GM23248 (cell line): ENCODE measurements at regions not wholly inside any gene's neighbourhood (a gene's known extent, or its start where the extent isn't known, plus 50 kb on each side); places are given as distances from the start of the nearest gene placed in this dataset.
A peak's percentile ranks its signal among the peaks of the same experiment; 100 is the strongest.

Experiments
- DNase-seq: peaks from one replicate; pipeline ENCODE4 v3.0.0-alpha.2; 2015
- H2AFZ ChIP-seq: fragments of 200-600 bp; sonication (generic); 2 replicates; pipeline ENCODE4 v1.6.1; 2016; ENCODE audit warnings: antibody characterized with exemption
- H3F3A ChIP-seq: fragments of 200-600 bp; sonication (generic); 2 replicates; pipeline ENCODE4 v1.6.1; 2016; ENCODE audit warnings: mild to moderate bottlenecking, antibody characterized with exemption, mixed run types; ENCODE audit not compliant: insufficient read depth
- H3K27ac ChIP-seq: fragments of 200-600 bp; sonication (generic); 2 replicates; pipeline ENCODE4 v1.5.1; 2016; ENCODE audit warnings: mild to moderate bottlenecking
- H3K27me3 ChIP-seq: fragments of 200-600 bp; sonication (generic); replicated peaks from 2 replicates; pipeline ENCODE4 v1.6.1; 2016; ENCODE audit warnings: mild to moderate bottlenecking; ENCODE audit not compliant: insufficient read depth
- H3K36me3 ChIP-seq: fragments of 200-600 bp; sonication (generic); 2 replicates; pipeline ENCODE4 v1.6.1; 2016; ENCODE audit warnings: low read depth, mild to moderate bottlenecking
- H3K4me1 ChIP-seq: fragments of 200-600 bp; sonication (generic); 2 replicates; pipeline ENCODE4 v1.6.1; 2016; ENCODE audit warnings: mild to moderate bottlenecking; ENCODE audit not compliant: insufficient read depth
- H3K4me2 ChIP-seq: fragments of 200-600 bp; sonication (generic); one replicate; pipeline ENCODE4 v1.6.1; 2016; ENCODE audit warnings: mild to moderate bottlenecking; ENCODE audit not compliant: unreplicated experiment
- H3K4me3 ChIP-seq: fragments of 200-600 bp; sonication (generic); 2 replicates; pipeline ENCODE4 v1.5.1; 2016; ENCODE audit warnings: mild to moderate bottlenecking
- H3K79me2 ChIP-seq: fragments of 200-600 bp; sonication (generic); 2 replicates; pipeline ENCODE4 v1.6.1; 2016; ENCODE audit warnings: mild to moderate bottlenecking; ENCODE audit not compliant: insufficient read depth
- H3K9ac ChIP-seq: fragments of 200-600 bp; sonication (generic); 2 replicates; pipeline ENCODE4 v1.6.1; 2016; ENCODE audit warnings: mild to moderate bottlenecking
- H3K9me2 ChIP-seq: fragments of 200-600 bp; sonication (generic); 2 replicates; pipeline ENCODE4 v1.6.1; 2016; ENCODE audit warnings: mixed run types, mild to moderate bottlenecking, moderate library complexity; ENCODE audit not compliant: insufficient read depth
- H3K9me3 ChIP-seq: fragments of 200-600 bp; sonication (generic); one replicate; pipeline ENCODE4 v1.6.1; 2017; ENCODE audit warnings: low read depth
- H4K20me1 ChIP-seq: fragments of 200-600 bp; sonication (generic); 2 replicates; pipeline ENCODE4 v1.6.0; 2016; ENCODE audit not compliant: insufficient read depth
- EZH2 ChIP-seq: fragments of 200-600 bp; sonication (generic); IDR thresholded peaks from 2 replicates; pipeline ENCODE4 v1.6.1; 2018; ENCODE audit warnings: antibody characterized with exemption, mild to moderate bottlenecking; ENCODE audit not compliant: insufficient read depth, poor library complexity, severe bottlenecking
- EZH2phosphoT487 ChIP-seq: fragments of 200-600 bp; sonication (generic); IDR thresholded peaks from 2 replicates; pipeline ENCODE4 v1.6.1; 2018; ENCODE audit warnings: antibody characterized with exemption, moderate library complexity, mild to moderate bottlenecking, low read depth; ENCODE audit not compliant: insufficient read depth
- WGBS, 2 experiments: methylation state at CpG; one replicate each; pipeline ENCODE4 v1.1.6; 2015 to 2017; ENCODE audit warnings: low lambda C conversion rate in 2 of 2, low coverage in 1 of 2; ENCODE audit errors: missing lambda C conversion rate in 2 of 2; 5-methylcytosine and 5-hydroxymethylcytosine counted together
- in situ Hi-C: fragments of 300-500 bp; cut with MboI; formaldehyde crosslinking; loops from 2 replicates; pipeline ENCODE4 v1.15.0; 2020

DNA sequence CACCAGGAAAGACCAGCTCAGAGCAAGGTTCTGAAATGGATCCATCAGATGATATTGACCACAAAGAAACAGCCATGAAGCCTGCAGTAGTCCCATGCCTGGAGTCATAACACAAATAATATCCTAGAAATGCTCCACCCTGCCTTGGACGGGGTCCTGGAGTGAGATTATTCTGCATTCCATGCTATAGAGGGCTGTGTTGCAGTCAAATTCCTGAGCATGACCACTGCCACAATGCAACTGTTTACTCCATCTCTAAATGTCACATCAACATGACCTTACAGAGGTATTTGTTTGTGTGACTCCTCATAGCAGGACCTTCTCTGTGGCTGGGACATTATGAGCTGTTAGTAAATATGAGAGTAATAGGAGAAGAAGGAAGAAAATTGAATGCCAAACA is 257.5 kb upstream of the TCF21 start:
- peak; percentile 62 for DNase-seq
- Histone ChIP-seq H3K4me1 (peaks cover 37% of the 10 kb centered on the region), H2AFZ (peak overlapping the region; percentile 51; the same call in 1 of the 2 replicates), H4K20me1 (no peaks in the 10 kb centered on the region), H3K4me2 (peak overlapping the region; percentile 53), H3K9me3 (no peaks in the 10 kb centered on the region), H3K9ac (no peak overlapping the region; the same call in 1 of the 2 replicates), H3K27ac (peak overlapping the region; percentile 53), H3K36me3 (no peaks in the 10 kb centered on the region), H3K9me2 (no peaks in the 10 kb centered on the region), H3K4me3 (peak overlapping the region; percentile 42; the same call in 1 of the 2 replicates), H3K27me3 (no peaks in the 10 kb centered on the region), H3F3A (peaks cover 28% of the 10 kb centered on the region), H3K79me2 (no peaks in the 10 kb centered on the region)
- WGBS, 2 experiments: 15 to 24% methylated on average over 1 of the region's 1 CpG
- in situ Hi-C loops: no loop called here
- TF ChIP-seq EZH2: no peak
- TF ChIP-seq EZH2phosphoT487: no peak

DNA sequence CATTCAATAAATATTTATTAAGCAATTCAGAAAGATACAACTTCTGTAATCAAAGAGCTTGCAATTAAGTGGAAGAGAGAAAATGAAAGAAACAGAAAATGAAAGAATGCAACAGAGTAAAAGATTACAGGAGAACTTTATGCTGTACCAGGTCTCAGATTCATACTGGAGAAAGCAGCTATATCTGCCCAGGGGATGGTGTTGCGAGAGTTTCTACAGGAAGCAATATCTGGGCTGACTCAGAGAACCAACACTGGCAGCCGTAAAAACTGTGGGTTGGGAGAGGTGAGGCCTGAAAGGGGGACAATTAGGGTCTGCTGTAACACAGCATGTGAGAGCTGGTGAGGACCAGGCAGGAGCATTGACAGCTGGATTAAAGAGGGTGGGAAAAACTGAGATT is 256.7 kb upstream of the TCF21 start:
- H3K9ac ChIP-seq: peak overlapping the region; percentile 4; the same call in 1 of the 2 replicates
- H3K9me3 ChIP-seq: no peaks in the 10 kb centered on the region
- H3K27ac ChIP-seq: peak overlapping the region; percentile 53
- in situ Hi-C loops: no loop called here
- H3K9me2 ChIP-seq: no peaks in the 10 kb centered on the region
- WGBS, 2 experiments: 18 to 23% methylated on average over 2 of the region's 2 CpGs
- H3K4me2 ChIP-seq: peak overlapping the region; percentile 53
- peaks cover 28% of the 10 kb centered on the region for H3F3A ChIP-seq
- no peaks in the 10 kb centered on the region for H3K36me3 ChIP-seq
- no peaks in the 10 kb centered on the region for H4K20me1 ChIP-seq
- H3K4me1 ChIP-seq: peaks cover 33% of the 10 kb centered on the region
- no peaks in the 10 kb centered on the region for H3K27me3 ChIP-seq
- TF ChIP-seq EZH2phosphoT487 (no peak), EZH2 (no peak)
- DNase-seq: peak; percentile 79
- peak overlapping the region; percentile 51 for H2AFZ ChIP-seq
- H3K79me2 ChIP-seq: no peaks in the 10 kb centered on the region
- H3K4me3 ChIP-seq: peak overlapping the region; percentile 42

DNA sequence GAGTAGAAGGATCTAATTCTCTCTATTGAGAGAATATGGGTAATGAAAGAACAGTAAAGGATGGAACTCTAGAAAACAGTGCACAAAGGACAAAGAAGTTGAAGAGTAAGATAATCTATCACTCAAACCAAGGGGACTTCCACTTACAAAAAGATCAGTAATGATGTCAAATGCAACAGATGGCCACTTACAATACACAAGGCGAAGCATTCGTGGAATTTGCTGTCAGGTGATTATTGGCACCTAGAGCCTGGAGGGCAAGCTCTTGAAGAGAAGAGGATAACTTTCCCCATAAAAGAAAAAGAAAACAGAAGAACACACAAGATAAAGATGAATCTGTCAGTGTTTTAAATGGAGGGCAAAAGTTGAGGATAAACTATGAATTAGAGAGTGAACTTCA is 256.0 kb upstream of the TCF21 start:
- peak overlapping the region; percentile 51; the same call in 1 of the 2 replicates for H2AFZ ChIP-seq
- WGBS, 2 experiments: 85 to 94% methylated on average over 2 of the region's 2 CpGs
- H4K20me1 ChIP-seq: no peaks in the 10 kb centered on the region
- no peaks in the 10 kb centered on the region for H3K36me3 ChIP-seq
- H3K79me2 ChIP-seq: no peaks in the 10 kb centered on the region
- H3K27ac ChIP-seq: peak overlapping the region; percentile 53
- H3K4me2 ChIP-seq: no peak overlapping the region
- no peak for DNase-seq
- in situ Hi-C loops: no loop called here
- H3K4me3 ChIP-seq: no peak overlapping the region
- H3K9me3 ChIP-seq: no peaks in the 10 kb centered on the region
- TF ChIP-seq EZH2phosphoT487 (no peak), EZH2 (no peak)
- peaks cover 32% of the 10 kb centered on the region for H3K4me1 ChIP-seq
- no peaks in the 10 kb centered on the region for H3K9me2 ChIP-seq
- no peaks in the 10 kb centered on the region for H3K27me3 ChIP-seq
- H3F3A ChIP-seq: peaks cover 28% of the 10 kb centered on the region
- no peak overlapping the region for H3K9ac ChIP-seq

DNA sequence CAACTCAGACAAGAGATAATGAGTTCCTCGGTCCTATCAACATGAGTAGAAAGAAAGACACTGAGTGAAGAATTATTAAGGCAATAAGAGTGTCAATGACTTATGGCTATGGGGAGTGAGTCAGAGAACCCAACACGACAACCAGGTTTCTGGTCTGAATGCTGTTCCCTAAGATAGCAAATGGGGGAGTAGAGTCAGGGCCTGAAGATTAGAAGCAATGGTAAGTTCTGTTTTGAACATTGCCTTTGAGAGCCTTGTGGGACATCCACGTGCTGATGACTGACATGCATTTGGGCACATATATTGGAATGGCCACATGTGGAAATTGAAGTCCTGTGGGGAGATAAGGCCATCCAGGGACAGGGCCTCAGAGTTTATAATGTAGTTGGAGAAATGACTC is 254.4 kb upstream of the TCF21 start:
- Histone ChIP-seq H2AFZ (no peak overlapping the region), H3F3A (peaks cover 28% of the 10 kb centered on the region), H3K9ac (no peak overlapping the region), H3K9me2 (no peaks in the 10 kb centered on the region), H3K79me2 (no peaks in the 10 kb centered on the region), H3K4me3 (no peak overlapping the region), H3K36me3 (no peaks in the 10 kb centered on the region), H3K27ac (no peak overlapping the region), H3K4me1 (peaks cover 32% of the 10 kb centered on the region), H3K4me2 (no peak overlapping the region), H3K9me3 (no peaks in the 10 kb centered on the region), H3K27me3 (no peaks in the 10 kb centered on the region), H4K20me1 (no peaks in the 10 kb centered on the region)
- TF ChIP-seq EZH2 (no peak), EZH2phosphoT487 (no peak)
- in situ Hi-C loops: no loop called here
- no peak for DNase-seq
- 93% methylated on average over 3 of the region's 3 CpGs for WGBS, 2 experiments

DNA sequence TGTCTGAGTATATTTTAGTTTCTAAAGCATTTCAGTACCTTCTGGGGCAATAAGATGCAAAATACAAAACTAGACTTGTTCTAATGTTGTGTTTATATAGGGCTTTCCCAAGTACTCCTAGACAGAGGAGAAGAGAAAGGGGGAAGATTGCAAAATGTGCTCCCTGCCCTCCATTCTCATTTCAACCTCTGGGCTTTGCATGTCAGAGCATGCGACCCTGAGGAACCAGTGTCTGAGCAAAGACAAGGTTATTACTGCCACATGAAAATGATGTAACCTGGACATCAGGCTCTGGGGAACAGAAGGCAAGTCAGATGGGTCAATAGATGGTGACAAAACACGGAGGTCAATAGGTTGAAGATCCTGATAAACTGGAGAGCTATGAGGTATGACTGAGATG is 253.5 kb upstream of the TCF21 start:
- Histone ChIP-seq H3F3A (peaks cover 24% of the 10 kb centered on the region), H3K9ac (no peak overlapping the region), H3K27ac (no peak overlapping the region), H3K4me2 (no peak overlapping the region), H3K9me3 (no peaks in the 10 kb centered on the region), H3K27me3 (no peaks in the 10 kb centered on the region), H4K20me1 (no peaks in the 10 kb centered on the region), H3K79me2 (no peaks in the 10 kb centered on the region), H3K36me3 (no peaks in the 10 kb centered on the region), H3K4me3 (no peak overlapping the region), H3K9me2 (no peaks in the 10 kb centered on the region), H3K4me1 (peaks cover 26% of the 10 kb centered on the region), H2AFZ (no peak overlapping the region)
- in situ Hi-C loops: no loop called here
- 73 to 77% methylated on average over 2 of the region's 2 CpGs for WGBS, 2 experiments
- TF ChIP-seq EZH2phosphoT487 (no peak), EZH2 (no peak)
- DNase-seq: no peak
